Fibroblast of peridontal ligament (primary cell): ENCODE measurements at regions not wholly inside any gene's neighbourhood (a gene's known extent, or its start where the extent isn't known, plus 50 kb on each side); places are given as distances from the start of the nearest gene placed in this dataset.
"Not testable (repeated sequence)": the region's sequence is repeated elsewhere in the genome, so short reads cannot be mapped to it uniquely, and the experiment has no call there.

ENCODE experiments used
- DNase-seq: peaks from one replicate; pipeline ENCODE4 v3.0.0-alpha.2; 2010; ENCODE audit errors: extremely low read depth

- DNase-seq = no peak
Measured at GRCh38 chr4:187125062-187125461, 401.4 kb upstream of the FAT1 start.

DNA sequence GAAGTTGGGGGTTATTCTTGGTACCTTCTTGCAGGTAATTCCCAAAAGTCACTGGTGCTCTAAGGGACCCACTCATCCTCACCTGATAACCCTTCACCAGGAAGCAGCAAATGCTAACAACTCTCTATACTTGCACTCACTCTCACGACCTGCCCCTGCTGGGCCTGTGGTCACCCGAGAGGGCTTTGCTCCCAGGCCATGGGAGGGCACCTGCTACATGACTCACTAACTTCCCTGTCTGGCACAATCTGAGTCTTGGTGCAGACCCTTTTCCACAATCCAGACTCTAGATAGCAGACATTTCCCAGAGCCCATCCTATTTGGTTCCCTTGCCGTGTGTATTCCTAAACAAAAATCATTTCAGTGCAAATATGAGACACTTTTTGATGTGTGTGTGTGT lies 403.8 kb upstream of the FAT1 start:
- no peak for DNase-seq

DNA sequence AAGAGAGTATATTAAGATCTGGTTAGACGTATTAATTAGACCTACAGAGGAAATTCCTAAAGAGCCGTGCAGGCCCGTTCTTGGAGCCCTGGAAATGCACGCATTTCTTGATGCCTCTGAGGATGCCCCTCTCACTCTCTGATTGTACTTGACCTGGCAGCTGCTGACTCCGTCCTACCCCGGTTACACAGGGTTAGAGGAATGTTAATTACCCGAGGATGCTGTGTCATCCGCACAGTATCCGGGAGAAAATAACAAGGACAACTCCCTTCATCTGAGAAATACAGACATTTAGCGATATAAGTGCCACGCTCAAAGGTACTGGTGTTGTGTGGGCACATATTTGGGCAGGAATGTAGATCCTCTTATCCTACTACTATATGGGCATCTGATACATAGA lies 404.6 kb upstream of the FAT1 start:
- peak; percentile 59 for DNase-seq

DNA sequence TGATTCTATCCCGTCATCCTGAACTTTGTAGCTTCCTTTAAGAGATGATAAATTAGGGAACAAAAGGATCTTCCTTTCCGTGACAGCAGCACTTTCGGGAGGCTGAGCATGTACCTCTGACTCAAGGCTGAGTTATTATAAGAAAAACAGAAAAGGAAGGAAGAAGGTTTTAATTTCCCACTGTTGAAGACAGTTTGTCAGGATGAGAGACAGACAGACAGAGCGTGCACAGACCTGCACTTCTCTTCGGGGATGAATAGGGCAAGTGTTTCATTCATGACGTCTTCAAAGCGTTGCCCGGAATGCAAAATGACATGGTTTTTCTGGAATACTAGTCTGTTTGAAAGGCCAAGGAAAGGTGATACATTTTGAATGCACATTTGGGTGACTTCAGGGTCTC lies 405.3 kb upstream of the FAT1 start:
- peak; percentile 30 for DNase-seq

- not testable (repeated sequence) for DNase-seq
Measured at GRCh38 chr4:187131826-187132225, 408.2 kb upstream of the FAT1 start.

GRCh38 chr4:187135878-187136277 lies 412.2 kb upstream of the FAT1 start:
- no peak for DNase-seq

GRCh38 chr4:187139141-187139540 lies 415.5 kb upstream of the FAT1 start:
- DNase-seq = no peak

GRCh38 chr4:187141101-187141500 lies 417.4 kb upstream of the FAT1 start:
- no peak for DNase-seq

- no peak for DNase-seq
Measured at GRCh38 chr4:187149229-187149945, 425.7 kb upstream of the FAT1 start.

- no peak for DNase-seq
Measured at GRCh38 chr4:187157380-187157958, 433.8 kb upstream of the FAT1 start.

- DNase-seq = no peak
Measured at GRCh38 chr4:187158003-187158402, 434.3 kb upstream of the FAT1 start.

DNA sequence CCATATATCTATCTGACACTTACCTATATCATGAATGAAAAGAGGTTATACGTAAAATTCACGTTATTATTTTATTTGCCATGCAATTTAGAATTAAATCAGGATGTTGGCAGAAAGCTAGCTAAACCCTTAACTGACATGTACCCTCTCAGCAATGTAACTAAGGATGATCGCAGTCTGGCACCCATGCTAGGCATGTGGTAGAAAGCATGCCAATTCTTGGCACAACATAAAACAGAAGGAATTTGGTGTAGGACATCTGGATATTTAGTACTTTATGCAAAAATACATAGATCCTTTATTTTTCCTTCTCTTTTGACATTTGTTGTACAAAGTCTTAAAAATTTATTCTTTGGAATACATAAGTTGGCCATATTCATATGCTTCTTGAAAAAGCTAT lies 436.8 kb upstream of the FAT1 start:
- no peak for DNase-seq

DNA sequence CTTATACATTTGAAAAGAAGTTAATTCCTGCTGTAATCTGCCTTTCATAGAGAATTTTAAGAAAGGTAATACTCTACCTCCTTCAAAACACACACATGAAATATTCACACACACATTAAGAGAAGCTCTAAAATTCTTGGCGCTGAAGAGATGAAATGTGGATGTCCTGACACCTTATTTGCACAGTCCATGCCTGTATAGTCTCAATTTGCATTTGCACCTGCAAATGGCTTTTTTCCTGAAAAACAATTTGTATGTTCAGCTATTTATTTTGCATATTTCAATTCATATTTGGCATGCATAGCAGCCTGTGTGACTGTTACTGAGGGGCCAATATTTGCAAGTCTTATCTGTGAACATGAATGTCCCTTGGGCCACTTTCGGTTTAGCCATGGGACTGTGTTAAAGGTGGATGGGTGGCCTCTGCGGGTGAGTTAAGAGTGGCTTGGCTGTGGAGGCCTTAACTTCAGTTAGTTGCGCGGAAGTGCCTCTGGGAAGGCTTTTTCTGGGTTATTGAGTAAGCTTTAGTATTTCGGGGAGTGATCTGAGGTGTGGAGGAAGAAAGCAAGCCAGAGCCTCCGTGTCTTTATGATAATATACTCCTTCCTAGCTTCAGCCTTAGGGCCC lies 443.3 kb upstream of the FAT1 start:
- DNase-seq = no peak

- DNase-seq = peak; percentile 73
Measured at GRCh38 chr4:187171706-187172339, 448.2 kb upstream of the FAT1 start.

DNA sequence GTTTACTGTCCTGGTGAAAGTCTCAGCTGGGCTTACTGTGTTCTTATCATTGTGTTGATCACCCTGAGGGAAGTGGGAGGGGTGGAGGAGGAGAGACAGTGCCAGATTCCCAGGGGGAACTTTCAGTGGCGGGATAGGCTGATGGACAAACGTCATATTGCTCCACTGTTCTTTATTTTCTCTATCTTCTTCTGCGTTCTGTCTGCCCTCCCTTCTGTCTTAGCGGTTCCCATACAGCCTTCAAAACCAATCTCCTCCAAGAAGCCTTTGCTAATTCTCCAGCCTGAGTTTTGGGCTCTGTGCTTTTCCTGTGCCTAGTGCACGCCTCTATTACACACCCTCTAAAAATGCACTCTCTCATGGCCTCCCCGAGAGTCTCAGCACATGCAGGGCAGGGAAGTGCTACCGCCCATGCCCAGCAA lies 448.7 kb upstream of the FAT1 start:
- no peak for DNase-seq

DNA sequence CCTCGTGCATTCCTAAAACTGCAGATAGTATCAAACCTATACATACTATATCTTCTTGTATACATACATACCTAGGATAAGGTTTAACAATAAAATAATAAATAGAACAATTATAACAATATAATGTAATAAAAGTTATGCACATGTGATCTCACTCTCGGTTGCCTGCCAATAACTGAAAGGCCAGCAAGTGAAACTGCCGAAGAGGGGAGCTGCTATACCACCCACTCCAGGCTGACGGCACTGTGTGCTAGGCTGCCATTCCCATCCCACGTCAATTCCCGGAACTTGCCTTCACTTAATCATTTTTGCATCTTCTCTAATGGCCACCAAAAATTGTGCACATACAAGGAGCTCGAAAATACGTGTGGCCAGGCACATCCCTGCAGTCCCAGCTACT lies 451.1 kb upstream of the FAT1 start:
- no peak for DNase-seq

- no peak for DNase-seq
Measured at GRCh38 chr4:187175197-187175596, 451.5 kb upstream of the FAT1 start.

DNA sequence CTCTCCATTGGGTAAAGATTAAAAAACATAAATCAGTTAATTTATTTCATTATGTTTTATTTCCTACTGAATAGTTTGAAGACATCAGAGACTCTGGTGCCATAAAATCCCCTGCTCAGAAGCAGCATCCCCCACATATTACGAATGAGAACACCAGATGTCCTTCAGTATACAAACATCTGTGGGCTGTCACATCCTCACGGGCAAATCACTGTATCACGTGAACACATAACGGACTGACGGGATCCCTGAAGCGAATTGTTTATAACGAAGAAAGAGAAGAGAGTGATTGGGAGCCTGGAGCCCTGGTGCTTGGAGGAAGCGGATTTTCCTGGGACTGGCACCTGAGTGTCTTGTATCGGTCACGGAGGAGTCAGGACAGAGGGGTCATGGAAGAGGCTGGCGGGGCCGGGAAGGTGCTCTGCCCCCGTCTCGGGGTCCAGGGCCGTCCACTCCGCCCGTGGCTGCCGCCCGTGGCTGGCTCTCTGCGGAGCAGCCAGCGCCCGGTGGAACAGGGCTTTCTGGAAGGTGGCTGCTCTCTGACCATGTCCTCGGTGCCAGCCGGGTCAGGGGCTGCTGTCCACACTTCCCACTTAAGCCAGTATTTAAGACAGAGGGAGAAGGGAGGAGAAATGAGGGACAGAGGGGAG lies 452.7 kb upstream of the FAT1 start:
- DNase-seq = no peak

DNA sequence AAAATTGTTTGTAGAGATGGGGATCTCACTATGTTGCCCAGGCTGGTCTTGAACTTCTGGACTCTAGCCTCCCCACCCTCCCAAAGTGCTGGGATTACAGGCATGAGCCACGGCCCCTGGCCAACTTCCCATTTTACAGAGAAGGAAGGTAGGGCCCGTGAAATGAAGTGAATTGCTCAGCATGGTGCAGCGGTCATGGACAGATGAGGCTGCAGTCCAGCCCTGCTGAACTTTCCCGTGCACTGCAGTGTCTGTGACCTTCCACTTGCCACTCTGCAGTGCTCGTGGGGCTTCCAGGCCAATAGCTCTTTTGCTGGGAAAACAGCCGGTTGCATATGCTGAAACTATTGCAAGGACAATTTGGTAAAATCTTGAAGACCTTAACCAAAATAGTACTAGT lies 454.4 kb upstream of the FAT1 start:
- no peak for DNase-seq

DNA sequence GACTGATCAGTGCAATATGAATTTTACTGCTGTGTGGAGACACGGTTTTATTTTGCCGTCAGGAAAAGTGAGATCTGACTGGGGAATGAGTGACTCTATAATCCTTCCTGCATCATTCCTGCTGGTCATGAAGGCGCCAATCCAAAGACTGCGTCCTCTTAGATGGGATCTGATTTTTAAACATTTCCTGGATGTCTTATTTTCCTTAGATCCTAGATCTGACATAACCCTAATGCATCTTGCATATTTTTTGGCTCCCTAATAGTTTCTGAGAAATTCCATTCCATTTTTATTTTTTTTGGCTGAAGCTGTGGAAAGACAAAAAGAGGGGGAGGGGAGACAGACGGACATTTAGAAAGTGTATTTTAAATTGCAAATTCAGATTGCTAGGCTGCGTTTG lies 454.9 kb upstream of the FAT1 start:
- no peak for DNase-seq

GRCh38 chr4:187179086-187180058 lies 455.7 kb upstream of the FAT1 start:
- DNase-seq = no peak
